HEK293T (cell line): ENCODE measurements at regions not wholly inside any gene's neighbourhood (a gene's known extent, or its start where the extent isn't known, plus 50 kb on each side); places are given as distances from the start of the nearest gene placed in this dataset.

Experiments used
- CTCF ChIA-PET: fragments of 350-600 bp; formaldehyde crosslinking; extraction: SDS; loops from one replicate; lab custom pipeline; 2021; ENCODE audit warnings: antibody characterized with exemption, inconsistent platforms; lab: Yijun Ruan, JAX
- POLR2A ChIA-PET: fragments of 350-600 bp; formaldehyde crosslinking; extraction: SDS; loops from one replicate; lab custom pipeline; 2020; ENCODE audit warnings: antibody characterized with exemption, inconsistent platforms; lab: Yijun Ruan, JAX
- DNase-seq: peaks from one replicate; pipeline ENCODE4 v3.0.0; 2012; ENCODE audit warnings: mixed read lengths; ENCODE audit errors: extremely low spot score
- ARNT ChIP-seq: fragments of 450-650 bp; IDR thresholded peaks from 2 replicates; pipeline ENCODE4 v1.6.1; 2017; ENCODE audit warnings: mild to moderate bottlenecking
- BHLHE40 ChIP-seq: fragments of 450-650 bp; IDR thresholded peaks from 2 replicates; pipeline ENCODE4 v1.6.1; 2016; ENCODE audit warnings: mild to moderate bottlenecking, moderate library complexity, borderline replicate concordance
- CTBP1 ChIP-seq: fragments of 450-650 bp; IDR thresholded peaks from 2 replicates; pipeline ENCODE4 v1.6.1; 2016; ENCODE audit warnings: borderline replicate concordance
- ELF4 ChIP-seq: fragments of 450-650 bp; IDR thresholded peaks from 2 replicates; pipeline ENCODE4 v1.6.1; 2017; ENCODE audit warnings: antibody characterized with exemption
- FOXA1 ChIP-seq: fragments of 450-650 bp; IDR thresholded peaks from 2 replicates; pipeline ENCODE4 v1.6.1; 2016; ENCODE audit warnings: mild to moderate bottlenecking
- FOXK2 ChIP-seq: fragments of 450-650 bp; IDR thresholded peaks from 2 replicates; pipeline ENCODE4 v1.6.1; 2016; ENCODE audit warnings: mild to moderate bottlenecking
- FOXM1 ChIP-seq: fragments of 450-650 bp; IDR thresholded peaks from 2 replicates; pipeline ENCODE4 v1.6.1; 2017; ENCODE audit warnings: mild to moderate bottlenecking, borderline replicate concordance
- HDGF ChIP-seq: fragments of 450-650 bp; IDR thresholded peaks from 2 replicates; pipeline ENCODE4 v1.6.1; 2017; ENCODE audit warnings: antibody characterized with exemption, borderline replicate concordance
- L3MBTL2 ChIP-seq: fragments of 450-650 bp; conservative IDR thresholded peaks from 2 replicates; pipeline ENCODE4 v1.6.1; 2016; ENCODE audit warnings: mild to moderate bottlenecking
- LEF1 ChIP-seq: fragments of 450-650 bp; IDR thresholded peaks from 2 replicates; pipeline ENCODE4 v1.6.1; 2017; ENCODE audit warnings: mild to moderate bottlenecking, borderline replicate concordance
- NFRKB ChIP-seq: fragments of 450-650 bp; IDR thresholded peaks from 2 replicates; pipeline ENCODE4 v1.6.1; 2016; ENCODE audit warnings: mild to moderate bottlenecking, moderate library complexity
- PKNOX1 ChIP-seq: fragments of 450-650 bp; IDR thresholded peaks from 2 replicates; pipeline ENCODE4 v1.6.1; 2016
- SP1 ChIP-seq: fragments of 450-650 bp; IDR thresholded peaks from 2 replicates; pipeline ENCODE4 v1.6.1; 2017
- SUZ12 ChIP-seq: fragments of 450-650 bp; IDR thresholded peaks from 2 replicates; pipeline ENCODE4 v1.6.1; 2016; ENCODE audit warnings: mild to moderate bottlenecking
- TARDBP ChIP-seq: fragments of 450-650 bp; IDR thresholded peaks from 2 replicates; pipeline ENCODE4 v1.6.1; 2016
- ZNF384 ChIP-seq: fragments of 450-650 bp; IDR thresholded peaks from 2 replicates; pipeline ENCODE4 v1.6.1; 2016

- ChIA-PET CTCF (no interaction called here), POLR2A (no interaction called here)
- DNase-seq, result no peak
- TF ChIP-seq SUZ12 (no peak), FOXA1 (no peak), ZNF384 (no peak), SP1 (no peak), NFRKB (no peak), BHLHE40 (no peak), ARNT (no peak), L3MBTL2 (no peak)
Measured at GRCh38 chr15:95479308-95479707, 851.2 kb upstream of the NR2F2 start.

GRCh38 chr15:95485367-95485766 lies 845.1 kb upstream of the NR2F2 start:
- TF ChIP-seq ARNT (no peak), NFRKB (no peak), SUZ12 (no peak), BHLHE40 (no peak), LEF1 (no peak), FOXA1 (no peak), FOXM1 (no peak), ELF4 (no peak), HDGF (no peak)
- ChIA-PET POLR2A (no interaction called here), CTCF (no interaction called here)
- DNase-seq, result no peak

- ChIA-PET CTCF (no interaction called here), POLR2A (no interaction called here)
- no peak for DNase-seq
- TF ChIP-seq FOXK2 (no peak), FOXA1 (no peak), HDGF (no peak), ZNF384 (no peak)
Measured at GRCh38 chr15:95486224-95486623, 844.3 kb upstream of the NR2F2 start.

GRCh38 chr15:95489103-95489502 lies 841.4 kb upstream of the NR2F2 start:
- no peak for DNase-seq
- ChIA-PET POLR2A (no interaction called here), CTCF (interaction anchor here (1.2 kb wide), 1 partner anchor 13 kb away, joined by 3 read pairs; no protein-coding TSS in a partner anchor)
- TF ChIP-seq HDGF, result no peak
- no peak for TF ChIP-seq PKNOX1
- TF ChIP-seq ARNT, result no peak
- TF ChIP-seq FOXM1, result no peak
- no peak for TF ChIP-seq BHLHE40
- TF ChIP-seq CTBP1, result no peak
- TF ChIP-seq L3MBTL2, result no peak
- no peak for TF ChIP-seq ELF4

- ChIA-PET CTCF (no interaction called here), POLR2A (no interaction called here)
- no peak for DNase-seq
- no peak for TF ChIP-seq FOXK2
Measured at GRCh38 chr15:95492388-95493070, 838.0 kb upstream of the NR2F2 start.

- CTCF ChIA-PET, result interaction anchor here (0.6 kb wide), 1 partner anchor 230 kb away, joined by 3 read pairs; no protein-coding TSS in a partner anchor
- POLR2A ChIA-PET, result no interaction called here
- DNase-seq, result no peak
- TF ChIP-seq ZNF384 (peak; percentile 51; the same call in 1 of the 2 replicates), LEF1 (no peak)
Measured at GRCh38 chr15:95494971-95495541, 835.4 kb upstream of the NR2F2 start.

- TF ChIP-seq FOXK2, result no peak
- TF ChIP-seq ELF4, result no peak
- TF ChIP-seq SP1, result no peak
- no peak for TF ChIP-seq NFRKB
- no peak for TF ChIP-seq TARDBP
- no peak for TF ChIP-seq FOXM1
- TF ChIP-seq L3MBTL2, result no peak
- TF ChIP-seq FOXA1, result no peak
- TF ChIP-seq LEF1, result no peak
- TF ChIP-seq ARNT, result no peak
- TF ChIP-seq PKNOX1, result no peak
- no peak for TF ChIP-seq ZNF384
- CTCF ChIA-PET, result no interaction called here
- POLR2A ChIA-PET, result no interaction called here
- no peak for DNase-seq
Measured at GRCh38 chr15:95497634-95498033, 832.9 kb upstream of the NR2F2 start.

- ChIA-PET CTCF (no interaction called here), POLR2A (no interaction called here)
- no peak for DNase-seq
- TF ChIP-seq NFRKB (no peak), SP1 (no peak), FOXK2 (no peak), LEF1 (no peak), CTBP1 (no peak), TARDBP (no peak), HDGF (no peak), SUZ12 (no peak), ELF4 (no peak)
Measured at GRCh38 chr15:95498961-95499360, 831.5 kb upstream of the NR2F2 start.
